Iris pigment epithelial cell (primary cell): ENCODE measurements at regions not wholly inside any gene's neighbourhood (a gene's known extent, or its start where the extent isn't known, plus 50 kb on each side); places are given as distances from the start of the nearest gene placed in this dataset.

ENCODE experiments used
- DNase-seq: peaks from one replicate; pipeline ENCODE4 v3.0.0-alpha.2; 2011; ENCODE audit warnings: low read depth

- DNase-seq = no peak
Measured at GRCh38 chr10:43734716-43735115, 86.0 kb upstream of the ZNF32 start.

- DNase-seq = no peak
Measured at GRCh38 chr10:43731486-43731885, 82.8 kb upstream of the ZNF32 start.

GRCh38 chr10:43728425-43728824, 79.7 kb upstream of the ZNF32 start:
- DNase-seq = no peak

GRCh38 chr10:43727935-43728334, 79.3 kb upstream of the ZNF32 start:
- no peak for DNase-seq

GRCh38 chr10:43715334-43715733, 66.7 kb upstream of the ZNF32 start:
- DNase-seq = no peak

GRCh38 chr10:43712821-43713584, 64.3 kb upstream of the ZNF32 start:
- DNase-seq = no peak

- DNase-seq = no peak
Measured at GRCh38 chr10:43710772-43711471, 62.2 kb upstream of the ZNF32 start.

GRCh38 chr10:43708262-43708661, 59.6 kb upstream of the ZNF32 start:
- DNase-seq = no peak

GRCh38 chr10:43707770-43708169, 59.1 kb upstream of the ZNF32 start:
- no peak for DNase-seq

- DNase-seq = no peak
Measured at GRCh38 chr10:43706166-43706565, 57.5 kb upstream of the ZNF32 start.

- DNase-seq = no peak
Measured at GRCh38 chr10:43703286-43703685, 54.6 kb upstream of the ZNF32 start.

- DNase-seq = no peak
Measured at GRCh38 chr10:43702936-43703281, 54.2 kb upstream of the ZNF32 start.

GRCh38 chr10:43702213-43702935, 53.7 kb upstream of the ZNF32 start:
- no peak for DNase-seq

GRCh38 chr10:43701295-43701694, 52.6 kb upstream of the ZNF32 start:
- no peak for DNase-seq

- no peak for DNase-seq
Measured at GRCh38 chr10:43700306-43700705, 51.6 kb upstream of the ZNF32 start.

- no peak for DNase-seq
Measured at GRCh38 chr10:43699516-43699915, 50.8 kb upstream of the ZNF32 start.
